A549 (cell line): ENCODE measurements at regions not wholly inside any gene's neighbourhood (a gene's known extent, or its start where the extent isn't known, plus 50 kb on each side); places are given as distances from the start of the nearest gene placed in this dataset.

Experiments used
- ESRRA ChIP-seq: fragments of 150-350 bp; IDR thresholded peaks from 2 replicates; pipeline ENCODE4 v1.6.1; 2014; ENCODE audit warnings: mild to moderate bottlenecking, low read length, borderline replicate concordance
- ZSCAN20 ChIP-seq: fragments of 250-450 bp; sonication (Bioruptor Pico); IDR thresholded peaks from 2 replicates; pipeline ENCODE4 v1.8.0; 2022; ENCODE audit warnings: mild to moderate bottlenecking, moderate library complexity
- TF ChIP-seq, protein P1 (sequence below): fragments of >200 bp; sonication (Bioruptor Twin); formaldehyde crosslinking; IDR thresholded peaks from 3 replicates; pipeline ENCODE4 v1.5.1; 2016

DNA sequence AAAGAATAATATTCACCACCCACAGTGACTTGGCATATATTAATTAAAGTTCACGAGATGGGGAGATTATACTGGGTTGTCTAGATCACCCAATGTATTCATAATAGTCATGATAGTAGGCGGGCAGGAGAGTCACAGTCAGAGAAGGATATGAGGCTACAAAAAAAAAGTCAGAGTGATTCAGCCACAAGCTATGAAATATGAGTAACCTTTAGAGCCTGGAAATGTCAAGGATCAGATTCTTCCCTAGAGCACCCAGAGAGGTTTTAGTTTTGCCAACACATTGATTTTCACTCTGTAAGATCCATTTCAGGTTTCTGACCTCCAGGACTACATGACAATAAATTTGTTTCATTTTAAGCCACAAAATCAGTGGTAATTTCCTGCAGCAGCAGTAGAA, 501.9 kb downstream of the GABRG1 start:
- TF ChIP-seq ESRRA (no peak), ZSCAN20 (CRISPR knock-in tag) (no peak)
- TF ChIP-seq, protein P1, sequence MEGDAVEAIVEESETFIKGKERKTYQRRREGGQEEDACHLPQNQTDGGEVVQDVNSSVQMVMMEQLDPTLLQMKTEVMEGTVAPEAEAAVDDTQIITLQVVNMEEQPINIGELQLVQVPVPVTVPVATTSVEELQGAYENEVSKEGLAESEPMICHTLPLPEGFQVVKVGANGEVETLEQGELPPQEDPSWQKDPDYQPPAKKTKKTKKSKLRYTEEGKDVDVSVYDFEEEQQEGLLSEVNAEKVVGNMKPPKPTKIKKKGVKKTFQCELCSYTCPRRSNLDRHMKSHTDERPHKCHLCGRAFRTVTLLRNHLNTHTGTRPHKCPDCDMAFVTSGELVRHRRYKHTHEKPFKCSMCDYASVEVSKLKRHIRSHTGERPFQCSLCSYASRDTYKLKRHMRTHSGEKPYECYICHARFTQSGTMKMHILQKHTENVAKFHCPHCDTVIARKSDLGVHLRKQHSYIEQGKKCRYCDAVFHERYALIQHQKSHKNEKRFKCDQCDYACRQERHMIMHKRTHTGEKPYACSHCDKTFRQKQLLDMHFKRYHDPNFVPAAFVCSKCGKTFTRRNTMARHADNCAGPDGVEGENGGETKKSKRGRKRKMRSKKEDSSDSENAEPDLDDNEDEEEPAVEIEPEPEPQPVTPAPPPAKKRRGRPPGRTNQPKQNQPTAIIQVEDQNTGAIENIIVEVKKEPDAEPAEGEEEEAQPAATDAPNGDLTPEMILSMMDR, result no peak
